Transverse colon (tissue), 4 donors: ENCODE measurements at regions not wholly inside any gene's neighbourhood (a gene's known extent, or its start where the extent isn't known, plus 50 kb on each side); places are given as distances from the start of the nearest gene placed in this dataset.

Experiments used
- POLR2A ChIP-seq: fragments of 450-650 bp; IDR thresholded peaks from one replicate; pipeline ENCODE4 v1.6.1; 2016; ENCODE audit warnings: antibody characterized with exemption, mild to moderate bottlenecking, moderate library complexity
- POLR2AphosphoS5 ChIP-seq, 3 donors: sonication (generic); formaldehyde crosslinking; IDR thresholded peaks; one replicate each; pipeline ENCODE4 v1.6.1; 2016; ENCODE audit warnings: antibody characterized with exemption in 3 of 3
- TF ChIP-seq, protein P1 (sequence below), 5 experiments: fragments of 200-600 bp in 3 of 5; fragments of 450-650 bp in 2 of 5; sonication (generic) in 3 of 5; IDR thresholded peaks; 1 replicate in 2 of 5; 2 replicates in 3 of 5; pipeline ENCODE4 v1.5.1; 2016 to 2017; ENCODE audit warnings: antibody characterized with exemption in 5 of 5, inconsistent platforms in 3 of 5, mild to moderate bottlenecking in 2 of 5, moderate library complexity in 1 of 5

DNA sequence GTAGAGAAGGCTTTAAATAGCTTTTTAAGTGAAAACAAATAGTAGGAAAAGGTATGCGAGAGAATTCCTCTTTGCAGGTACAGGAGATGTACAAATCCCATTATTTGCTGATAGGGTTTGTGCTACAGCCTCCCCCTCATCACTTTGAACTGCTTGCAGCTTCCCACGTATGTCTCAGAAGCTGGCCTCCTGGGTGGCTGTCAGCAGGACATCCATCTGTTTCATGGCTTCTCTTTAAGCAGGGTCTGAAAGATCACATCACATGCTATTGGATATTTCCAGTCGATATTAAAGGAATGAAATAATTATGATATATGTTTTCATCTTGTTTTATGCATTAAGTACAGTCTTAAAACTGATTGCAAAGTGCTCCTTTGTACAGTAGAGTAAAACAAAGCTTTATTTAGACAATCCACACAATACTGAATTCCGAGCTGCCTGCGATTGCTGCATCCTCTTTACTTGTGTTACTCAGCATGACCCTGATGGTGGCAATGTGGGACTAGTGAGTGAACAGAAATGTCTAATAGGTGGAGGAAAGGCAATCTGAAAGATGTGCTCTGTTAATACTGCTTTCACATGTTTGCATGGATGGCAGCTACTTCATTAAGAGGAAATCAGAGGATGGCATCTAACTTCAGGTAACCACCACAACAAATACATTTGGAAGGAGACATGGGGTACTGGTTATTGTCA, 930.6 kb upstream of the SEMA6D start:
- TF ChIP-seq, protein P1, sequence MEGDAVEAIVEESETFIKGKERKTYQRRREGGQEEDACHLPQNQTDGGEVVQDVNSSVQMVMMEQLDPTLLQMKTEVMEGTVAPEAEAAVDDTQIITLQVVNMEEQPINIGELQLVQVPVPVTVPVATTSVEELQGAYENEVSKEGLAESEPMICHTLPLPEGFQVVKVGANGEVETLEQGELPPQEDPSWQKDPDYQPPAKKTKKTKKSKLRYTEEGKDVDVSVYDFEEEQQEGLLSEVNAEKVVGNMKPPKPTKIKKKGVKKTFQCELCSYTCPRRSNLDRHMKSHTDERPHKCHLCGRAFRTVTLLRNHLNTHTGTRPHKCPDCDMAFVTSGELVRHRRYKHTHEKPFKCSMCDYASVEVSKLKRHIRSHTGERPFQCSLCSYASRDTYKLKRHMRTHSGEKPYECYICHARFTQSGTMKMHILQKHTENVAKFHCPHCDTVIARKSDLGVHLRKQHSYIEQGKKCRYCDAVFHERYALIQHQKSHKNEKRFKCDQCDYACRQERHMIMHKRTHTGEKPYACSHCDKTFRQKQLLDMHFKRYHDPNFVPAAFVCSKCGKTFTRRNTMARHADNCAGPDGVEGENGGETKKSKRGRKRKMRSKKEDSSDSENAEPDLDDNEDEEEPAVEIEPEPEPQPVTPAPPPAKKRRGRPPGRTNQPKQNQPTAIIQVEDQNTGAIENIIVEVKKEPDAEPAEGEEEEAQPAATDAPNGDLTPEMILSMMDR (IDR thresholded peaks at IDR 0.05): no peak
- no peak for TF ChIP-seq POLR2A
- no peak for TF ChIP-seq POLR2AphosphoS5 (IDR thresholded peaks at IDR 0.05)
